Keratinocyte (primary cell): ENCODE measurements at regions not wholly inside any gene's neighbourhood (a gene's known extent, or its start where the extent isn't known, plus 50 kb on each side); places are given as distances from the start of the nearest gene placed in this dataset.

Experiments
- CTCF ChIP-seq, 3 experiments: IDR thresholded peaks in 1 of 3; conservative IDR thresholded peaks in 1 of 3; optimal IDR thresholded peaks in 1 of 3; 2 replicates in 2 of 3; 3 replicates in 1 of 3; pipeline versions ENCODE3 to v1.5.1; 2011; ENCODE audit warnings: low read length in 3 of 3, mild to moderate bottlenecking in 3 of 3, moderate library complexity in 2 of 3, control low read depth in 1 of 3, inconsistent platforms in 1 of 3; ENCODE audit not compliant: insufficient read depth in 2 of 3; ENCODE audit errors: extremely low read depth in 1 of 3
- EZH2 ChIP-seq: IDR thresholded peaks from one replicate; pipeline ENCODE4 v1.6.1; 2012; ENCODE audit warnings: inconsistent platforms, mild to moderate bottlenecking, low read length, moderate library complexity

- TF ChIP-seq CTCF (optimal IDR thresholded peaks at IDR 0.05 in 1 of 3, IDR thresholded peaks at IDR 0.05 in 1 of 3, conservative IDR thresholded peaks at IDR 0.05 in 1 of 3; ENCODE audit: extremely low read depth in 1 of 3, insufficient read depth in 2 of 3, low read length in 3 of 3) (no peak), EZH2 (no peak)
Measured at GRCh38 chr4:26048950-26049349, 134.9 kb downstream of the SMIM20 start.
